HPDE6-E6E7 (cell line): ENCODE measurements at regions not wholly inside any gene's neighbourhood (a gene's known extent, or its start where the extent isn't known, plus 50 kb on each side); places are given as distances from the start of the nearest gene placed in this dataset.
A peak's percentile ranks its signal among the peaks of the same experiment; 100 is the strongest.
"Not testable (repeated sequence)": the region's sequence is repeated elsewhere in the genome, so short reads cannot be mapped to it uniquely, and the experiment has no call there.

ENCODE experiments used
- DNase-seq: peaks from one replicate; pipeline ENCODE4 v3.0.0; 2011; ENCODE audit warnings: missing footprints; ENCODE audit errors: extremely low spot score

DNA sequence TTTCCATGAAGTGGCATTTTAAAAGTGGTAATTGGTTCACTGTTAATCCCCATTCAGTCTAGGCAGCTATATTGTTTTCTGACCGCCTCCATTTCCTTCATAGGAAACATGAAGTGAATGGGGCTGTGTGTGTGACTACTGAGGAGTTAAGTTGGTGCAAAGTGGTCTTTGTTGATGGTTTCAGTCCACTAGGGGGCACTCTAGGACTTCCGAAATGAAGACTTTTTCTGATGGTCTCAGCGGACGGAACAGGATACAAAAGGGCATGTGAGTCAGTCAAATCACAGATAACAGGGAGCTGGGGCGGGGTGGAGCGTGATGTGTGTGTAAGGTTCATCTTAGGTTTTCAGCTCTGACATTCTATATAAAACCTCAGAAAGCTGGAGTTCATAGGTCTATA, 240.1 kb upstream of the OR4E1 start:
- peak; percentile 28 for DNase-seq

DNA sequence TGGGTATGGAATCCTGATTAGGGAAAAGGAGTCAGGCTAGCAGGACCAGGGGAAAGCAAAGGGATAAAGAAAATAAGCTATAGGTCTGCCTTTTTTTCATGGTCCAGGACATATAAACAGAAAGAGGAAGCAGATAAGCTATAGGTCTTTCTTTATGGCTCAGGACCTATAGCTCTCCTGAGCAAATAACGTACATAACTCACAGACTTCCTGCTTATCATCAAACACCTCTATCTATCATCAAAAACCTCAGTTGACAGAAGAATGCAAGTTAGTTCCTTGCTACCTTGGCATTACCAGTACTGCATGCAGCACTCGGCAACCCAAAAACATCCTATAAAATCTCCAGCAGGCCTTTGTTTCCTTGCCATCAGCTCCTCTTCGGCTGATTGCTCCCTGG, 238.7 kb upstream of the OR4E1 start:
- DNase-seq: no peak

DNA sequence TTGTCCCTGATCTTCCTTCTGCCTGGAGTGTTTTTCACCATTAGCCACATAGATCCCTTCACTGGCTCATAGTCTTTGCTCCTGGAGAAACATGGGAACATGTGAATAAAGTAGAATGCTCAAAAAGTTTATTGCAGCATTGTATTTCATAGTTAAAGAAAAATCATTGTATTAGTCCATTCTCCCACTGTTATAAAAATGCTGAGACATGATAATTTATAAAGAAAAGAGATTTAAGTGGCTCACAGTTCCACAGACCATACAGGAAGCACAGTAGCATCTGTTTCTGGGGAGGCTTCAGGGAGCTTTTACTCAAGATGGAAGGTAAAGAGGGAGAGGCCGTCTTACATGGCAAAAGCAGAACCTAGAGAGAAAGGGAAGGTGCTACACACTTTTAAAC, 238.3 kb upstream of the OR4E1 start:
- no peak for DNase-seq

DNA sequence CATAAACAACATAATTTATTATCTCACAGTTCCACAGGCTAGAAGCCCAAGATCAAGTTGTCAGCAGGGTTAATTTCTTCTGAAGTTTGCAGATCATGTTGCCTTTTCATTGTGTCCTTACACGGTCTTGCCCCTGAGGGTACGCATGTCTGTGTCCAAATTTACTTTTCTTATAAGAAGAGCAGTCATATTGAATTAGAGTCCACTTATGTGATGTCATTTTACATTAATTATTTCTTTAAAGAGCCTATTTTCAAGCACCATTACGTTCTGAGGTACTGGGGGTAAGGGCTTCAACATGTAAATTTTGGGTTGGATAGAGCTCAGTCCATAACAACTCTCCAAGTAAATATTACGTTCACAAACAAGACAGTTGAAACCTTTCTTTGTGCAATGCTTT, 236.6 kb upstream of the OR4E1 start:
- DNase-seq: no peak

DNA sequence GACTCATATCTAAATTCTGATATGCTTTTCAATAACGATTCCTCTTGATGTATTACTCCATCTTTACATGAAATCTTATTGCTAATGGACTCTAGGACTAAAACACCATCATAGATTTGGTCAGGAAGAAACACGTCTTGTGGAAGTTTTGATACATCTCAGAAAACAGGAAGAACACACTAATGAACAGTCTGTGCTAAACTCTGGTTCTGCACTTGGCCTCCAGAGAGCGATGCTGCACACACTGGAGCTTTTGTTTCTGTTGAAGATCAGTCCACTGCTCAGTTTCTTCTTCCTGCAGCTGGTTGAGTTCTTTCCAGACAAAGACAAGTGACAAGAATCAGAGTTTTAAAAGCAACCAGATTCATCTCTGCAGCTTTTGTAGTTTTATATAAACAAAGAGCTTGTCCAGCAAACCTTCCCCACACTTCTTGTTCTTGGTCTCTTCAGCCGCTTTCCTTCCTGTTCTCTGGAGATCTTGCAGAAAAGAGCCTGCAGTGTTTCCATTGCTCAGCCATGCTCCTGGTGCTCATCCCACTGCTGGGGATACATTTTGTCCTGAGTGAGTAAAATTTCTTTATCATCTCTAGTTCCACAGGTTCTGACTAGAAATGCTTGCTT, 229.1 kb upstream of the OR4E1 start:
- DNase-seq: no peak

DNA sequence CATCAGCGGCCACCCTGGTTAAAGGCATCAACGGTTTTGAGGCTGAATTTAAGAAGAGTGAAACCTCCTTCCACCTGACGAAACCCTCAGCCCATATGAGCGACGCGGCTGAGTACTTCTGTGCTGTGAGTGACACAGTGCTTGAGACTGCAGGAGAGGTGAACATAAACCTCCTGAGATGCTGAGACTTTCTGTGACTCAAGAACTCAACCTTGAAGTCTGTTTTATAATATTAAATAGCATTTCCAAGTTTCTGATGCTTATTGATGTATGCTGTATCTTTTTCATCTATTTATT, 221.2 kb upstream of the OR4E1 start:
- DNase-seq: not testable (repeated sequence)

DNA sequence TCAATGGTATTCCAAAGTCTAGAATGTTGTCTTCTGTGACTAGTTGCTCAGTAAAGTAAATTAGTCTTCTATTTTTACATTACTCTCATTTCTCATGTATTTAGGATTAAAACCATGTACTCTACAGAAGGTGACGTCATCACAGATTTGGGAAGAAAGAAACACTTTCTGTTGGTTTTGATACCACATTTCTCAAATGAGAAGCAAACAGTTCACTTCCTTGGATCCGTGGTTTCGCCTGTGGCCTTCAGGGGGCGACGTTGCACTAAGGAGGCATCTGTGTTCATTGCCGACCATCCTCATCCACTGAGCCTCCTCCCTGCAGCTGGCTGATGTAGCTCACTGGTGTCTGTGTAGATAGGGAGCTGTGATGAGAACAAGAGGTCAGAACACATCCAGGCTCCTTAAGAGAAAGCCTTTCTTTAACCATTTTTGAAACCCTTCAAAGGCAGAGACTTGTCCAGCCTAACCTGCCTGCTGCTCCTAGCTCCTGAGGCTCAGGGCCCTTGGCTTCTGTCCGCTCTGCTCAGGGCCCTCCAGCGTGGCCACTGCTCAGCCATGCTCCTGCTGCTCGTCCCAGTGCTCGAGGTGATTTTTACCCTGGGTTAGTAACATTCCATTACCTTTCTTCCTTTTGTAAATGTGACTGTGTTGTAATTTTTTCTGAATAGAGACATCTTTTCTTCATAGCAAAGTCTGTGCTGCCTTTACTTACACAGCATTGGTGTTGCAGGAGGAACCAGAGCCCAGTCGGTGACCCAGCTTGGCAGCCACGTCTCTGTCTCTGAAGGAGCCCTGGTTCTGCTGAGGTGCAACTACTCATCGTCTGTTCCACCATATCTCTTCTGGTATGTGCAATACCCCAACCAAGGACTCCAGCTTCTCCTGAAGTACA, 220.6 kb upstream of the OR4E1 start:
- no peak for DNase-seq

DNA sequence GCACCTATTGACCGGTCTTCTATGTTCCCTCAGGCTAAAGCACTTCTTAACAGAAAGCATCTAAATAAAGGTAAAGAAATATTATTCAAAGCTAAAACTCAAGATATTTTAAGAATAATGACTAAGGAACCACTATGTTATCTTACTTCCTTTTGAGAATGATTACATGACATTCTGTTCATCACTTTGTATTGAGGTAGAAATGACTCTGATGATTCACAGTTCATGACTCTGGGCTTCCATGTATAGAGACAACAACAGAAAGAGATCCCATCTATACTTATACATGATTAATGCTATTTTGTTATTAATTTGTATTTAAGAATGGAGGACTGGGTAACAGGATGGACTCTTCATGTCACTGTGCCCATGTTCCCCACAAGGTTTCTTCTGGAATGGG, 218.3 kb upstream of the OR4E1 start:
- no peak for DNase-seq

DNA sequence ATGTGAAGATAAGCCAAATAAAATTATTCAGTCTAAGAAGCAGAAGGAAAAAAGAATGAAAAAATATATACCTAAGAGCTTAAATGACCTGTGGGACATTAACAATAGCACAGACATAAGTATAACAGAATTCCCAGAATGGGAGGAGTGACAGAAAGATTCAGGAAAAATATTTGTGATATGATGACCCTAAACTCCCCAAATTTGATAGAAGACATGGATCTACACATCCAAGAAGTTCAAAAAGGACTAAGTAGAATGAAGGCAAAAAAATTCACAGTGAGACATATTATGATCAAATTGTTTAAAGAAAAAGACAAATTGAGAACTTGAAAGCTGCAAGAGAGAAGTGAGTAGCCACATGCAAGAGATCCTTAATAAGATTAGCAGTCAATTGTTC, 211.4 kb upstream of the OR4E1 start:
- no peak for DNase-seq

DNA sequence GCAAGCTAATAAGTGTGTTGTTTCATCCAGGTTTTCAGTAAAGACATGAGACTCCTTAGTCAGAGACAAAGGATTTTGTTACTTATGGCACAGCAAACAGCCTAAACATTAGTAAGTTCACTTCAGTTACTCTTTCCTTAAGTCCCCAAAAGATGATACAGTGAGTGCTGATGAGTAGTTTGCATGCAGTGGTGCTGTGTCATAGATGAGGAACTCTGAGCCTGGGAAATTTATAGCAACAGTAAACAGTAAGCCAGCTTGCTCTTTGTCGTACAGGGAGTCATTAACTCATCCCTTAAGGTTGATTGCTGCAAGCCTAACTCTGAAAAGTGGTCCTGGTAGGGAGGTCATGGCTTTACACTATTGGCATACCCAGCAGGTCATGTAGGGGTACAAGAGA, 208.6 kb upstream of the OR4E1 start:
- DNase-seq: no peak

DNA sequence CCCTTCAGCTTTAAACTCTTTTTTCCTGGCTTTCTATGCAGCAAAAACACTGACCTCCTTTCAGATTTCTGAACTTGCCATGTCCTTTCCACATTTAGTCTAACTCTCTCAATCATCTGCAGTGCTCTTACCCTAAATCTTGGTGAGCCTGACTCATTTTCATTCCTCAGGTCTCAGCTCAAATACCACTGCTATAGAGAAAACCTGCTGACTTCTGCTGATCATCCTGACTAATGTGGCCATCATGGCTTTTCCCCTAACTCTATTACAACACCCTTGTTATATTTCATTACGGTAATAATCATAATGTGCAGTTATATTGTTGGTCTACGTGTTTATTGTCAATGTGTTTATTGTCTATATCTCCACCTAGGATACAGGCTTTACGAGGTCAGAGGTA, 207.3 kb upstream of the OR4E1 start:
- no peak for DNase-seq

DNA sequence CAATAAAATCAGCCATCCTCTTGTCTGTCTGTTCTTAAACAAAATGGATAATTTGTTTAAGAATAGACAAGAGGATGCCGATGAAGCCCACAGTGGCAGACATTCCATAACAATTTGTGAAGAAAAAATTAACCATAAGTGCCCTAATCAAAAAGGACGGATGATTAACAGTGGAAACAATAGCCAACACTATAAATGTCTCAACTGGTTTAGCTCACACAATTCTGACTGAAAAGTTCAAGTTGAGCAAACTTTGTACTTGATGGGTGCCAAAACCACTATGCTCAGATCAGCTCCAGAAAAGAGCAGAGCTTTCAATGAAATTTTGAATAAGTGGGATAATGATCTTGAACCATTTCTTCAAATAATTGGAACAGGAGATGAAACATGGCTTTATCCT, 202.2 kb upstream of the OR4E1 start:
- DNase-seq: no peak

DNA sequence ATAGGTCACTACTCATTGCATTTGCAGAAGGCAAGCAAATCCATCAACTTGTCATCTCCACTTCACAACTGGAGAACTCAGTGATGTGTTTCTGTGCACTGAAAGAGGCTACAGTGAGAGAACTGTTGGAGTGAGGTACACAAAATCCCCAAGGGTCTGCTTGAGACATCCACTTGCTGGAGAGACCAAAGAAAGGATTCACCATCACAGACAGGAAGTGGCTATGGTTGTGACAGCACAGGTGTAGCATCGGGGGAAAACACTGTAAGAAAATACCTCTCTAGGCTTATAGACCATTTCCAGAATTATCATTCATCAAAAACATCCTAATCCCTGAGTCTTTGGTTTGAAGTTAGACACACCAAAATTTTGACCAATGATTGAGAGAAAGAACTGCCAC, 201.3 kb upstream of the OR4E1 start:
- no peak for DNase-seq

DNA sequence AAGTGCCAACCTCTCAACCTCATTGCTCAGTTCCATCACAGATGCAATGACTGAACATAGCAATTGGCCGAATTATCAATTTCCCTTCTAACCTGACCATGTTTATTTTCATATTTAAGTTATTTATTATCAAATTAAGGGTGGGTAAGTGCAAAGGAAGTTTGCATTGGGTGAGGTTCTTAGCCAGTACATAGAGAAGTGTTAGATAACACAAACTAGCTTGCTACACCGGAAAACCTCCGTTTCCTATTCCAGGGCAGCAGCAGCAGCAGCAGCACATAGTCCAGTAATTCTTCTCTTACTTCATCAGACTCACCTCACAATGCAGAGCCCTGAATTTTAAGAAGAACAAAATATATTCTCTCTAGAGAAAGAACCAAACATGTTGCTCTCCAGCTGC, 200.5 kb upstream of the OR4E1 start:
- DNase-seq: no peak

DNA sequence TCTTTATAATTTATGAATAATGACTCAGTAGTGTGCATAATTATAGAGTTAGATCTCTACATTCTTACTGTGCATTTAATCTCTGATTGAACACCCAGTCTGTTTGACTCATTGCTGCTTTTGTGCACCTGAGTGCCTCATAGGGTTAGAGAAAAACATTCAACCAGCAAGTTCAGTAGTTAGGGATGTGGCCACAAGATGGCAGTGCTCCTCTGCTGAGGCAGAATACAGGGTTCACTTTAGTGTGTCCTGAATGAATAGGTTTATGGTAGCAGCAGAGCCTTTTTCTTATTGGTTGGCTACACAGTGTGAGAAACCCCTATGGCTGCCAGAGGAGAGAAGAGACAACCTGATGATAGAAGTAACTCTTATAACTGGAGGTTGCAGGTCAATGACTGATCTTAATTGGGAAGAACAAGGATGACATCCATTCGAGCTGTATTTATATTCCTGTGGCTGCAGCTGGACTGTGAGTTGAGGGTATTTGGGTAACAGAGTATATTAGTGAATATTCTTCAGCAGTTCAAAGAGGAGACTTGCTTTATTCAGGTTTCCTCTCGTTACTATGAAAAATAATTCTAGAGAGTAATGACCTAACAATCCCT, 194.9 kb upstream of the OR4E1 start:
- DNase-seq: peak; percentile 54

DNA sequence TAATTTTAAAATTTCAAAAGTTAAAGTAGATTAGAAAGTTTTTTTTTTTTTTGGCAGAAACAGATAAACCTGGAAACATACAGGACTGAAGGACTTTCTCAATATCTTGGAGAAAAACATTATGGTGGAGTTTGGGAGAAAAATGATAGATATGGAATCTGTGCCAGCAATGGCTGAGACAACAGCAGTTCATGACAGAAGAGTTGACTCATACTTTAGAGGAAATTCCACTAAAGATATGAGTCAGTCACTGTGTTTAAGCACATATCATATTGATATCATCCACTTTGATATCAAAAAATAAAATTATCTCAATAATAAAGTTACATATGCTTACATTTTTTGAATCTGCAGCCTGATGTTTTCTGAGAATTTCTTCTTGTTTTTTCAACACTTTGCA, 193.9 kb upstream of the OR4E1 start:
- peak; percentile 49 for DNase-seq

DNA sequence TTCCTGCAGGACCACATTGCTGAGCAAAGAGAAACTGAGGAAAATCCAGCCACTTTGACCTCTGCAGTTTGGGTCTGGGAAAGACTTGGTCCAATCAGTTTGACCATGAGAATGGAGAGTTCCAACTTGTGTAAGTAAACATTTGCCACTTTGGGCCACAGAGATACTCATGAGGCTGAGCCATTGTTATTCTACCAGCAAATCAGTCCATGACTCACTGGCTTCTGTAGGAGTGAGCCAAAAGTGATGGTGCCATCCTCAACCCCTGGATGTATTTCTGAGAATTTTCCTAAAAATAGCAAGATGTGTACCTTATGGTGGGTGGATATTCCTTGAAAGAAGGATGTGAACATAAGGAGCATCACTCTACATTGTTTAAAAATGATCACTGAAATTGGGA, 192.9 kb upstream of the OR4E1 start:
- no peak for DNase-seq

DNA sequence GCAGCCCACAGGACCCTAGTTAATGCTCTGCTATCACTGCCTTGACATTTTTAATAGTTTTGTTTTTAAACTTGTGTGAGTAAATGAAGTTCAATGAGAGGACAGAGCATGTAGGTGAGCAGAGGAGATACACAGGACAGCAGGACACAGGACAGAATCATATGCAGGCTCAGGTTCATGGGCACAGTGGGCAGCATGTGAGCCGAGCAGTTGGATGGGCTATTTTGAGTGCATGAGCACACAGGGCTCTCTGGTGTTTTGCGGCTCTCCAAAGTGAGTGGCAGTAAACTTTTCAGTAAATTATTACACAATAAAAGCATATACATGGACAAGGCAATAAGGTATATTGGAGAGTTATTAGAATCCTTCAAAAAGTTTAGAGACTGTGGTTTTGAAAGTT, 189.7 kb upstream of the OR4E1 start:
- DNase-seq: no peak

DNA sequence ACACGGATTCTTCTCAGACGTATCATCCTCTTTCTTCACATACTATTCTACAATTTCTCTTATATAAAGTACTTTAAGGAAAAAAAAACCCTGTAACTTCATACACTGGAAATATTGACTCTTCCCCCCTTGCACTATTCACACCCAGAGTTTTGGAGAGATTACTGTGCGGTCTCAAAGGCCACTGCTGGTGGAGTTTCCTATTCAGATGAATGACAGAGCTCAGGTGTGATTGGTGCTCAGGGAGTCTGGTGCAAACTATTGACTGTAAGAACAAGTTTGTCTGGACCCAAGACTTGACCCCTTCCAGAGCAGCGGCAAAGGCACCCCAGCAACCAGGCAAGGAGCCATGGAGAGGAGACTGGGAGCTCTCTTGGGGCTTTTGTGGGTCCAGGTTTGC, 187.5 kb upstream of the OR4E1 start:
- no peak for DNase-seq

DNA sequence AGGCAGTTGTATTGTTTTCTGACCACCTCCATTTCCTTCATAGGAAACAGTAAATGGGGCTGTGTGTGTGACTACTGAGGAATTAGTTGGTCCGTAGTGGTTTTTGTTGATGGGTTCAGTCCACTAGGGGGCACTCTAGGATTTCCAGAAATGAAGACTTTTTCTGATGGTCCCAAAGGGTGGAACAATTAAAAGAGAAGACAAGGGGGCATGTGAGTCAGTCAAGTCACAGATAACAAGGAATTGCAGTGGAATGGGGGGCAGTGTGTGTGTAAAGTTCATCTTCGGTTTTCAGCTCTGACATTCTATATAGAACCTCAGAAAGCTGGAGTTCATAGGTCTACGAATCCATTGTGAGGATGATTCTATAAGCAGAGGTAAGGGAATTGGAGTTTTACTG, 186.6 kb upstream of the OR4E1 start:
- no peak for DNase-seq

DNA sequence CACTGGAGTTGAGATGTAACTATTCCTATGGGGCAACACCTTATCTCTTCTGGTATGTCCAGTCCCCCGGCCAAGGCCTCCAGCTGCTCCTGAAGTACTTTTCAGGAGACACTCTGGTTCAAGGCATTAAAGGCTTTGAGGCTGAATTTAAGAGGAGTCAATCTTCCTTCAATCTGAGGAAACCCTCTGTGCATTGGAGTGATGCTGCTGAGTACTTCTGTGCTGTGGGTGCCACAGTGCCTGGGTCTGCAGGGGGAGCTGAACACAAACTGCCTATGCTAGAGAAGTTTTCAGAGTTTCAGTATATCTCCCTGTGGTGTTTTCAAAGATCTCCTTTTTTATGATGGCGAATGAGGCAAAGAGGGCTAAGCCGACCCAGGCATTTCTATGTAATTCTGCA, 179.2 kb upstream of the OR4E1 start:
- no peak for DNase-seq

DNA sequence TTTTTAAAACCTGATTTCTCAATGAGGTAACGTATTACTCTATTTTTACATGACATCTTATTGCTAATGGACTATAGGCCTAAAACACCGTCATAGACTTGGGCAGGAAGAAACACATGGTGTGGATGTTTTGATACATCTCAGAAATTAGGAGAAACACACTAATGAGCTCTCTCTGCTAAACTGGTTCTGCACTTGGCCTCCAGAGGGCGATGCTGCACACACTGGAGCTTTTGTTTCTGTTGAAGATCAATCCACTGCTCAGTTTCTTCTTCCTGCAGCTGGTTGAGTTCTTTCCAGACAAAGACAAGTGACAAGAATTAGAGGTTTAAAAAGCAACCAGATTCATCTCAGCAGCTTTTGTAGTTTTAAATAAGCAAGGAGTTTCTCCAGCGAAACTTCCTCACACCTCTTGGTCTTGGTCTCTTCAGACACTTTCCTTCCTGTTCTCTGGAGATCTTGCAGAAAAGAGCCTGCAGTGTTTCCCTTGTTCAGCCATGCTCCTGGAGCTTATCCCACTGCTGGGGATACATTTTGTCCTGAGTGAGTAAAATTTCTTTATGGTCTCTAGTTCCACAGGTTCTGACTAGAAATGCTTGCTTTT, 178.5 kb upstream of the OR4E1 start:
- no peak for DNase-seq

DNA sequence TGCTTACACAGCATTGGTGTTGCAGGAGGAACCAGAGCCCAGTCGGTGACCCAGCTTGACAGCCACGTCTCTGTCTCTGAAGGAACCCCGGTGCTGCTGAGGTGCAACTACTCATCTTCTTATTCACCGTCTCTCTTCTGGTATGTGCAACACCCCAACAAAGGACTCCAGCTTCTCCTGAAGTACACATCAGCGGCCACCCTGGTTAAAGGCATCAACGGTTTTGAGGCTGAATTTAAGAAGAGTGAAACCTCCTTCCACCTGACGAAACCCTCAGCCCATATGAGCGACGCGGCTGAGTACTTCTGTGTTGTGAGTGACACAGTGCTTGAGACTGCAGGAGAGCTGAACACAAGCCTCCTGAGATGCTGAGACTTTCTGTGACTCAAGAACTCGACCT, 173.3 kb upstream of the OR4E1 start:
- not testable (repeated sequence) for DNase-seq
